HFFc6 (cell line): ENCODE measurements at regions not wholly inside any gene's neighbourhood (a gene's known extent, or its start where the extent isn't known, plus 50 kb on each side); places are given as distances from the start of the nearest gene placed in this dataset.

ENCODE experiments used
- DNase-seq: peaks from one replicate; pipeline ENCODE4 v3.0.0-alpha.2; 2018
- H3K27ac Mint-ChIP-seq: 2 replicates; pipeline ENCODE4 v1.8.0; 2020; ENCODE audit warnings: mild to moderate bottlenecking, mixed read lengths
- H3K27me3 Mint-ChIP-seq: 2 replicates; pipeline ENCODE4 v1.8.0; 2021; ENCODE audit warnings: mild to moderate bottlenecking, moderate library complexity, mixed read lengths; ENCODE audit not compliant: insufficient read depth
- H3K36me3 Mint-ChIP-seq: 2 replicates; pipeline ENCODE4 v1.8.0; 2021; ENCODE audit warnings: low read depth, mixed read lengths
- H3K4me1 Mint-ChIP-seq: 2 replicates; pipeline ENCODE4 v1.8.0; 2020; ENCODE audit warnings: low read depth, mixed read lengths
- H3K4me3 Mint-ChIP-seq: 2 replicates; pipeline ENCODE4 v1.8.0; 2020; ENCODE audit warnings: mild to moderate bottlenecking, moderate library complexity, mixed read lengths
- H3K9me3 Mint-ChIP-seq: 2 replicates; pipeline ENCODE4 v1.8.0; 2020; ENCODE audit warnings: mild to moderate bottlenecking, mixed read lengths
- TF ChIP-seq, protein P1 (sequence below): fragments of 200-600 bp; sonication (generic); IDR thresholded peaks from 2 replicates; pipeline ENCODE4 v1.5.0; 2021; ENCODE audit warnings: antibody characterized with exemption, mild to moderate bottlenecking

- Mint-ChIP-seq H3K9me3 (no peaks in the 10 kb centered on the region), H3K27ac (no peak overlapping the region), H3K27me3 (no peaks in the 10 kb centered on the region), H3K4me3 (no peak overlapping the region), H3K36me3 (no peaks in the 10 kb centered on the region), H3K4me1 (peaks cover 26% of the 10 kb centered on the region)
- DNase-seq, result no peak
- TF ChIP-seq, protein P1, sequence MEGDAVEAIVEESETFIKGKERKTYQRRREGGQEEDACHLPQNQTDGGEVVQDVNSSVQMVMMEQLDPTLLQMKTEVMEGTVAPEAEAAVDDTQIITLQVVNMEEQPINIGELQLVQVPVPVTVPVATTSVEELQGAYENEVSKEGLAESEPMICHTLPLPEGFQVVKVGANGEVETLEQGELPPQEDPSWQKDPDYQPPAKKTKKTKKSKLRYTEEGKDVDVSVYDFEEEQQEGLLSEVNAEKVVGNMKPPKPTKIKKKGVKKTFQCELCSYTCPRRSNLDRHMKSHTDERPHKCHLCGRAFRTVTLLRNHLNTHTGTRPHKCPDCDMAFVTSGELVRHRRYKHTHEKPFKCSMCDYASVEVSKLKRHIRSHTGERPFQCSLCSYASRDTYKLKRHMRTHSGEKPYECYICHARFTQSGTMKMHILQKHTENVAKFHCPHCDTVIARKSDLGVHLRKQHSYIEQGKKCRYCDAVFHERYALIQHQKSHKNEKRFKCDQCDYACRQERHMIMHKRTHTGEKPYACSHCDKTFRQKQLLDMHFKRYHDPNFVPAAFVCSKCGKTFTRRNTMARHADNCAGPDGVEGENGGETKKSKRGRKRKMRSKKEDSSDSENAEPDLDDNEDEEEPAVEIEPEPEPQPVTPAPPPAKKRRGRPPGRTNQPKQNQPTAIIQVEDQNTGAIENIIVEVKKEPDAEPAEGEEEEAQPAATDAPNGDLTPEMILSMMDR, result no peak
These were observed 52.4 kb upstream of the EPHA4 start for GRCh38 chr2:221624475-221624874.
